Testis (tissue), 2 donors: ENCODE measurements at regions not wholly inside any gene's neighbourhood (a gene's known extent, or its start where the extent isn't known, plus 50 kb on each side); places are given as distances from the start of the nearest gene placed in this dataset.

Experiments
- DNase-seq: peaks from one replicate; pipeline ENCODE4 v3.0.0-alpha.2; 2019
- H3K27ac ChIP-seq, 2 donors: fragments of 200-600 bp; sonication (generic); one replicate each; pipeline ENCODE4 v1.5.1; 2019
- H3K27me3 ChIP-seq: fragments of 200-600 bp; sonication (generic); one replicate; pipeline ENCODE4 v1.5.1; 2019
- H3K36me3 ChIP-seq: fragments of 200-600 bp; sonication (generic); one replicate; pipeline ENCODE4 v1.5.1; 2017; ENCODE audit warnings: low read depth; ENCODE audit errors: missing control alignments
- H3K4me1 ChIP-seq: fragments of 200-600 bp; sonication (generic); one replicate; pipeline ENCODE4 v1.5.1; 2019
- H3K4me3 ChIP-seq, 2 donors: fragments of 200-600 bp; sonication (generic); one replicate each; pipeline ENCODE4 v1.5.1; 2017 to 2019
- H3K9me3 ChIP-seq: fragments of 200-600 bp; sonication (generic); one replicate; pipeline ENCODE4 v1.5.1; 2017
- CTCF ChIP-seq, 3 experiments: fragments of 450-650 bp in 2 of 3; fragments of 200-600 bp in 1 of 3; sonication (generic) in 1 of 3; IDR thresholded peaks; one replicate each; pipeline ENCODE4 v1.5.1; 2016 to 2019; ENCODE audit warnings: antibody characterized with exemption in 3 of 3, mild to moderate bottlenecking in 2 of 3, moderate library complexity in 1 of 3
- POLR2A ChIP-seq: fragments of 450-650 bp; IDR thresholded peaks from one replicate; pipeline ENCODE4 v1.6.1; 2017; ENCODE audit warnings: antibody characterized with exemption, mild to moderate bottlenecking, moderate library complexity
- WGBS, 2 donors: methylation state at CpG; one replicate each; pipeline ENCODE4 v1.1.5; 2018; 5-methylcytosine and 5-hydroxymethylcytosine counted together
- intact Hi-C: fragments of 100-400 bp; cut with DNase I; formaldehyde crosslinking; loops from one replicate; pipeline ENCODE4 v1.15.1; 2023; ENCODE audit warnings: low total_unique reads

GRCh38 chr1:222034790-222035189 is 292.9 kb upstream of the DUSP10 start:
- no peaks in the 10 kb centered on the region for H3K9me3 ChIP-seq
- no peaks in the 10 kb centered on the region for H3K27me3 ChIP-seq
- no peaks in the 10 kb centered on the region for H3K4me1 ChIP-seq
- intact Hi-C loops, result no loop called here
- H3K36me3 ChIP-seq, result no peaks in the 10 kb centered on the region
- H3K27ac ChIP-seq, result no peak overlapping the region
- TF ChIP-seq POLR2A, result no peak
- TF ChIP-seq CTCF (IDR thresholded peaks at IDR 0.05), result no peak
- WGBS, 2 donors, result 59 to 65% methylated on average over 4 of the region's 4 CpGs
- no peak overlapping the region for H3K4me3 ChIP-seq
- DNase-seq, result no peak

- Histone ChIP-seq H3K27me3 (no peaks in the 10 kb centered on the region), H3K4me3 (no peak overlapping the region), H3K36me3 (no peaks in the 10 kb centered on the region), H3K27ac (no peak overlapping the region), H3K9me3 (no peaks in the 10 kb centered on the region), H3K4me1 (no peaks in the 10 kb centered on the region)
- intact Hi-C loops, result no loop called here
- TF ChIP-seq CTCF (IDR thresholded peaks at IDR 0.05) (no peak), POLR2A (no peak)
- WGBS, 2 donors, result 87 to 88% methylated on average over 3 of the region's 3 CpGs
- DNase-seq, result no peak
Measured at GRCh38 chr1:222033450-222033849, 291.6 kb upstream of the DUSP10 start.

- intact Hi-C loops, result no loop called here
- H3K36me3 ChIP-seq, result no peaks in the 10 kb centered on the region
- no peaks in the 10 kb centered on the region for H3K4me1 ChIP-seq
- H3K27me3 ChIP-seq, result no peaks in the 10 kb centered on the region
- H3K27ac ChIP-seq, result no peak overlapping the region
- no peak overlapping the region for H3K4me3 ChIP-seq
- no peak for DNase-seq
- no peaks in the 10 kb centered on the region for H3K9me3 ChIP-seq
- WGBS, 2 donors, result 74 to 77% methylated on average over 1 of the region's 1 CpG
- no peak for TF ChIP-seq POLR2A
- no peak for TF ChIP-seq CTCF (IDR thresholded peaks at IDR 0.05)
Measured at GRCh38 chr1:222031318-222031717, 289.4 kb upstream of the DUSP10 start.

GRCh38 chr1:222028676-222029075 is 286.8 kb upstream of the DUSP10 start:
- TF ChIP-seq CTCF (IDR thresholded peaks at IDR 0.05), result no peak
- intact Hi-C loops, result no loop called here
- no peaks in the 10 kb centered on the region for H3K4me1 ChIP-seq
- no peaks in the 10 kb centered on the region for H3K27me3 ChIP-seq
- WGBS, 2 donors, result 91 to 100% methylated on average over 2 of the region's 2 CpGs
- no peak for DNase-seq
- no peak overlapping the region for H3K4me3 ChIP-seq
- no peaks in the 10 kb centered on the region for H3K36me3 ChIP-seq
- H3K9me3 ChIP-seq, result no peaks in the 10 kb centered on the region
- no peak overlapping the region for H3K27ac ChIP-seq

GRCh38 chr1:222028116-222028515 is 286.2 kb upstream of the DUSP10 start:
- TF ChIP-seq CTCF (IDR thresholded peaks at IDR 0.05) (no peak), POLR2A (no peak)
- intact Hi-C loops, result no loop called here
- 72 to 91% methylated on average over 3 of the region's 3 CpGs for WGBS, 2 donors
- no peak overlapping the region for H3K27ac ChIP-seq
- no peaks in the 10 kb centered on the region for H3K36me3 ChIP-seq
- H3K9me3 ChIP-seq, result no peaks in the 10 kb centered on the region
- no peaks in the 10 kb centered on the region for H3K27me3 ChIP-seq
- H3K4me1 ChIP-seq, result no peaks in the 10 kb centered on the region
- DNase-seq, result no peak
- H3K4me3 ChIP-seq, result no peak overlapping the region
